ENCODE measurements at regions not wholly inside any gene's neighbourhood (a gene's known extent, or its start where the extent isn't known, plus 50 kb on each side); places are given as distances from the start of the nearest gene placed in this dataset.
"Not testable (repeated sequence)": the region's sequence is repeated elsewhere in the genome, so short reads cannot be mapped to it uniquely, and the experiment has no call there.

DNA sequence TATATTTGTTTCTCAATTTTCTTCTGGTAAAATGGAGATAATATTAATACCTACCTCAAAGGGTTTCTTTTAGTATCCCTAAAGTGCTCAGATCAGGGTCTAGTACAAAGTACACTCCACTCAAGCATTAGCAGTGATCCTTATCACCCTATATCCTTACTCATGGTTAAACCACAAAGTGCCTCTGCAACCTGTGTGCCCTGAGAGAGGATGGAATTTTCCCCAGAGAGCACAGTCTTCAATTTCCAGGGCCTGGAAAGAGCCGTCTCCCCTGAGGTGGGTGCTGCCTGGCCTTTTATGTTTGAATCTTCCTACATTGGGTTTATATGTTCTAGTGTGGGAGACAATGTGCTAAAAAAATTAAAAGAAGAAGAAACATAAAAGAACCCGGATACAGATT, 183.1 kb upstream of the FBXO33 start:
- DNase-seq, result no peak

DNA sequence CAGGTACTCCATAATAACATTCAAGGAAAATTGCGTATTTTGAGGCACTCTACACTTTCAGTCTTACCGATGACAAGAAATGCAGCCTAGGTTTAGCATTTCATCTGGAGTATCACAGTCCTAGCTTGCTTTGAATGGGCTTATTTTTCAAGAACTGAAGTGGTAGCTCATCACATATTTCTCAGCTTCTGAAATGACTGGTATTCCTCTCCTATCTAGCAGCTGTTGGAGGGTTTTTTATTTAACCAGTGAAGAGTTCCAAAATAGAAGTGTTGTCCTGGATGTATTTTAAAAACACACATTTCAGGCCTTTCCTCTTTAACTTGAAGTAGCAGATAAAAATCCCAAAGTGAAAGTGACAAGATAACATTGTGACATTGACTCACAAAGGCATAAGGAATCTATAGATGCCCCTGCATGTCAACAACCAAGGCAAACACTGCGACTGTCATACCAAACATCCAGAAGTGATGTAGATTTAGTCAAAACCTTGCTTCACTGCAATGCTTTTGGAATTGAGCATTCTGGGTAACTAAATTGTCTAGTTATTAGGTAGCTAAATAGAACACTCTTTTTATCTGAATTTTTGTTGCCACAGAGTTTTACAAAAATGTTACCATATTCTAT, 182.2 kb upstream of the FBXO33 start:
- no peak for DNase-seq

GRCh38 chr14:39609119-39609518, 176.9 kb upstream of the FBXO33 start:
- DNase-seq, result no peak

- DNase-seq, result no peak
These were observed 175.7 kb upstream of the FBXO33 start for GRCh38 chr14:39607978-39608377.

GRCh38 chr14:39603942-39604341, 171.7 kb upstream of the FBXO33 start:
- no peak for DNase-seq

GRCh38 chr14:39593377-39593776, 161.1 kb upstream of the FBXO33 start:
- no peak for DNase-seq

- DNase-seq, result no peak
These were observed 160.0 kb upstream of the FBXO33 start for GRCh38 chr14:39592116-39592789.

- not testable (repeated sequence) for DNase-seq
These were observed 157.6 kb upstream of the FBXO33 start for GRCh38 chr14:39589882-39590281.

DNA sequence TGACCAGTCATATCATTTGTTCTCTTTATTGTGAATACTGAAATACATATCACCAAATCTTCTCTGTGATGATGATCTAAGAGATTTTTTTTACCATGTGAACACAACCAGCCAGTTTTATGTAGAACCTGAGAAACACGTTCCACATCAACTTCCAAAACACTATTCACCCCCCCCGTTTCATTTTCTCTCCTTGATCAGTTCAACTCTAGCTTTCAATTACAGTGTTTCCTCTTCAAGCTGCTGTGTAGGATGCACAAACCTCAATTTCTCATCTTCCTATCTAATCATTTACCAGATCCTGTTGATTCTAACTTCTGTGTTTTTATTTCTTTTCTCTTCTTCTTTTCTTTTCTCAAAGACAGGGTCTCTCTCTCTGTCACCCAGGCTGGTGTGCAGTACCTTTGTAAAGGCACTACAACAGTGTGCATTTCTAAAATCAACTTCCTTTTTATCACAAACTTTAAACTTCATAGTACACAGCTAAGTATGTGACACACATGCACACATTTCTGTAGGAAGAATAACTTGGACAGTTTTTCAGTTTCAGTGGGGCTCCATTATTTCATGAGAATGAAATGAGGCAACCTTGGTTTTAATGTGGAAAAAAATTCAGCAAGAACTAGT, 149.9 kb upstream of the FBXO33 start:
- no peak for DNase-seq

GRCh38 chr14:39581474-39581873, 149.2 kb upstream of the FBXO33 start:
- no peak for DNase-seq

DNA sequence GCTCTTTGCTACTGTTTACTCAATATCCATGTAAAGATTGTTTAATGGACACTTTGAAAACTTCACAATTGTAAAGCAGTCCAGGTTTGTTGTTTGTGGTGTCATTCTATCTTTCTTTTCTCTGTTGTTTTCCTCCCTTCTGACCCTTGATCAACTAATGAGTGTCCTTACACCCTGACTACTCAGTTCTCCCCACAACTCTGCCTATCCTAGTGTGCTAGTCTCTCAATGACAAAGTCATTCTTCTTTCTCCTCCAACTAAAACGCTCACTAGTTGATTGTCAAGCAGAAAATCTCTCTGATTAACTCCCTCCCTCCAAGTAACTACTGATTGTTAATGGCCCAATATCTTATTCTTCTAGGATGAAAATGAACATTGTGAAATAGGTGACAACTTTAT, 148.5 kb upstream of the FBXO33 start:
- no peak for DNase-seq

DNA sequence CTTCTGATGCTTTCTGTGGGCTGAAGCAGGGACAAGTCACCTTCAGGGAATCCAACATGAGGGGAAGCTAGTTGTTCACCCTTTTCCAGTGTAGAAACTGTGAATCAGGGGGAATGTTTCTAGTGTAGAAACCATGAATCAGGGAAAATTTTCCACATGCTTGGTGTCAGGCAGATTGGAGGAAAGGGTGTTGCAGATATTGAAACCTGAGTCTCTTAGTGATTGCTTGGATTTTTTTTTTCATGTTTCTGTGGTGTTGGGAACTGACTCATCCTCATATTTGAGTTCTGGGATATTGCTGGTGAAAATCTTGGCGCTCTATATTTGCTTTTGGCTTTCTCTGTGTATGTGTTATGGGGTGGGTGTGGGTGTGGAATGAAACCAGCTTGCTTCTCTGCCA, 144.5 kb upstream of the FBXO33 start:
- no peak for DNase-seq

DNA sequence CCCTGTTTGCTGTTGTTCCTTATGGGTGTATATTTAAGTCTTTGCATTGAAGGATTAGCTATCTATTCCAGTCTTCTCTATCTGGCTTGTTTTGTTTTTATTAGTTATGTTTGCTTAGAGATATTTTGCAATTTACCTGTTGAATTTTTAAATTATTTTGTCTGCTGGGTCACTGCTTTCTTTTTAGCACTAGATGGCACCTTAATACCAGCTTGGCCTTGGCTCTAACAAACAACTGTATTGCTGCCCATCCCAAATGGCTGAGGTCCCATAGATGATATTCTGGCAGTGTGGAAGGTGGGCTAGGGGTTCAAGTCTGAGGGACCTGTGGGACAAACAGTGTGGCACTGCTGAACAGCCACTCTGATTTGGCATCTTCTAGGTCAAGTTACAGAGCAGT, 144.0 kb upstream of the FBXO33 start:
- no peak for DNase-seq

DNA sequence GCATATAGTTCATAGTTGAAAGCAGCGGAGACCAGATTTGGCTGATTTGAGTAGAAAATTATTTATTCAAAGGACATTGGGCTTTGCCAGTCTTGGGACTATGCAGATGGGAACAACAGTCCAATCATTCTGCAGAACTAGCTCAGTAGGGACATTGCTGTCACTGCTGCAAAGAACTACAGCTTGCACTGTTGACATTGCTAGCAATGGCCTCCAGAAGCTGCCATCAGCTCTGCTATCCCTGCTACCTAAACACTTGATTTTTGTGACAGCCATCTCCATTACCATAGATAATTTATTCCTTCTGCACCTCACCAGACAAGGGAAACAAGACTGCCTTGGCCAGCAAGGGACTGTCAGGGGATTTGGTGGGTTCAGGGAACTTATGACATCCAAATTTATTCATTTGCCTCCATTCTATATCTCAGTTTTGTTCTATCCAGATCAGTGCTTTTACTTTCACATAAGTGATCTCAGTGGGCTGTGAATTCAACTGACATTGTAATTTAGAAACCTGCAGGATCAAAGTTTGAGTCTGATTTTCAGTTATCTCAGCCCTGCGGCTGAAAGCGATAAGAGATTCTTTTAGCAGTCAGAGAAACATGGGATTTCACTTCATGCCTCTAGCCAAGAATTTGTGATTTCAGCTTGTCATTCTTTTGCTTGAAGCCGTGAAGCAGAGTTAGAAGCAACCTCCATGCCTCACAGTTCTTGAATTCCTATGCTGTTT, 136.7 kb upstream of the FBXO33 start:
- DNase-seq, result no peak

DNA sequence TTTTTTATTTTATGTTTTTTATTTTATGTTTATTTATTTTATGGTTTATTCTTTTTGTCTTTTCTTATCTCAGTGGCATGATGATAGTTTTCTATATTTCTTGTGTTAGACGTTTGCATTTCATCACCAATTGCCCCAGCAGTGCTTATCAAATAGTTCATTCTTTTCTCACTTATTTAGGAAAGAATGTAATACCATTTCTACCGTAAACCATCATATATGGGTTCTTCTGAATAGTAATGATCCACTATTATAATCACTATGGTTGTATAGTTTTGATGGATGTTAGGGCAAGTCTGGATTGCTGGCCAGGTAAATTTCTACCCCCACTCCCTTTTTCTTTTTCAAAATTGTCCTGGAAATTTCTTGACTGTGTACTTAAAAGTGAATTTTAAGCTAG, 134.6 kb upstream of the FBXO33 start:
- no peak for DNase-seq

GRCh38 chr14:39563361-39563760, 131.1 kb upstream of the FBXO33 start:
- no peak for DNase-seq

DNA sequence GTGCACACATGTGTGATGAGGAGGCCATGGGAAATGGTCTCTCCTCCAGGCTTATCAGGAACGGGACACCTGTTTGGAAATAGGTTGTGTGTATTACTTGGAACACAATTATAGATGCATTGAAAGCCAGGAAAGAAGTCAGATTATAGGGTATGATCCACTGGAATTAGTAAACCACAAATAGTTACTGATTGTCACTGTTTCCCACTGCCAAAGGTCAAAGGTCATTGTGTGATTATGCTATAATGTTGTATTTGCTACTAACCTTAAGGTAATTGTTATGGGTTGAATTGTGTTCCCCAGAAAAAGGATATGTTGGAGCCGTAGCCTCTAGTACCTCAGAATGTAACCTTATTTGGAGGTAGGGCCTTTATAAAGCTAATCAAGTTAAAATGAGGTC, 129.9 kb upstream of the FBXO33 start:
- DNase-seq, result no peak

DNA sequence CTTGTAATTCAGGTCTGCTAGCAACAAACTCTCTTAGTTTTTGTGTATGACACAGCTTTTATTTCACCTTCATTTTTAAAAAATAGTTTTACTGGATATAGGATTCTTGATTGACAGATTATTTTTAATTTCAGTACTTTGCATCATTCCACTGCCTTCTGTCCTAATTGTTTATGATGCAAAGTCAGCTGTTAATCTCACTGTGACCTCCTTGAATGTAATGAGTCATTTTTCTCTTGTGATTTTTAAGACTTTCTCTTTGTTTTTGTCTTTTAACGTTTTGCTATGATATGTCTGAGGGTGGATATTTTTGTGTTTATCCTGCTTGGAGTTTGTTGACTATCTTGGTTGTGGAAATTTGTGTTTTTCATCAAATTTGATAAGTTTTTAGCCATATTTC, 126.3 kb upstream of the FBXO33 start:
- DNase-seq, result no peak

DNA sequence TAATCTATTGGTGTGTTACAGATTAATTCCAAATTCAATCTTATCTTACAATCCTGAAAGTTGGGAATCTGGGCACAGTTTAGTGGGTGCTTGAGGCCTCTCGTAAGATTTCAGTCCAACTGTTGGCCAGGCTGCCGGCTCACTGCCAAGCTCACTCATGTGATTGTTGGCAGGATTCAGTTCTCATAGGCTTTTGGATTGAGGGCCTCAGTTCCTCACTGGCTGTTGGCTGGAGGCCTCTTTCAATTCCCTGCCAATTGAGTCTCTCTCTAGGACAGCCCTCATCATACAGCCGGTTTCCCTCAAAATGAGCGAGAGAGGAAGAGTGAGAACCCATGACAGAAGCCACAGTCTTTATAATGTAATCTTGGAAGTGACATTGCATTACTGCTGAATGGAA, 123.5 kb upstream of the FBXO33 start:
- DNase-seq, result no peak

GRCh38 chr14:39554576-39554975, 122.3 kb upstream of the FBXO33 start:
- DNase-seq, result no peak

DNA sequence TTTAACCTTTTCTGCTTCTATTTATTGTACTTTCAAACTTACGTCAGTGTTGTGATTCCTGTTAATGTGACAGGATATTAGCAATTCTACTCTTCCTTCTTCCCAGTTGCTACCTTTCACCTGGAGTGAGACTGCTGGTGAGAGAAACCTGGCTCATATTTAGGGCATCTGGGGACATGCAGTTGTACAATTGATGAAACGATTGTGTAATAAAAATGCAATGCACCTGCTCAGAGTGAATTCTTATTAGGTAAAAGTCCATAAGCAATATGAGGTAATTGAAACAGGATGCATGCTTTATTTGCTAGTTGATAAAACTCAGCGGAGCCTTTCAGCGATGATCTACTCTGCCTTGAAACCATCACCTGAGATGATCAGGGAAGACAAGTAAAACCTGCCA, 116.1 kb upstream of the FBXO33 start:
- no peak for DNase-seq

DNA sequence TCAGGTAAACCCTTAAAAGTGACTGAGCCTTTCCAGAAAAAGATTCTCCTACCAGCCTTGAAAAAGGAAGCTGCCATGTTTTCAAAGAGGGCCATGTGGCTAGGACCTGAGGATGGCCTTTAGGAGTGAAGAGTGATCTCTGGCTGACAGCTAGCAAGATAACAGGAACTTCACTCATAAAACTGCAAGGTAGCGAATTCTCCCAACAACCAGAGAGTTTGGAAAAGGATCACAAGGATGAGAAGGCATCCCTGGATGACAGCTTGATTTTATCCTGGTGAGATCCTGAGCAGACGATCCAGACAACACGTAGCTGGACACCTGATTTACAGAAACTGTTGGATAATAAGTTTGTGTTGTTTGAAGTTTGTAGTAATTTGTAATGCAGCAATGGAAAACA, 115.6 kb upstream of the FBXO33 start:
- DNase-seq, result no peak

DNA sequence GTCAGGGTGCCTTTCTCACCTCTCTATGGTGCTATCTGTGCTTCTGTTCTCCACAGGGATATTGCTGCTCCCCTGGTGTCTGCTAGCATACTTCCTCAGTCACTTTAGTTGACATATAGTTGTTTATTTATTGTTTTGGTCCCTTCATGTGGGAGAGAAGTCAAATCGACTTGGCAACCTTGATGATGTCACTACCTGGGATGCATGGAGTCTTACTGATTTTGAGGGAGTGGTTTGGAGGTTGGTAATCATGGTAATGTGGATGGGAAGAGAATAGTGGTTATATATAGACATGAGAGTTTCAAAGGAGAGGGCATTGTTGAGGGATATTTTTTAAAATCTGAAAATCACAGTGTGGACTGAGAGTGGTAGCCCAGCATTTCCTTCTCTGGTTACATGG, 73.6 kb upstream of the FBXO33 start:
- no peak for DNase-seq

GRCh38 chr14:39500253-39500652, 68.0 kb upstream of the FBXO33 start:
- DNase-seq, result no peak

Measured in NCI-H524 treated with DMSO at 0.1 percent for 48 hours (cell line).